Right lobe of liver (tissue), 6 donors: ENCODE measurements at regions not wholly inside any gene's neighbourhood (a gene's known extent, or its start where the extent isn't known, plus 50 kb on each side); places are given as distances from the start of the nearest gene placed in this dataset.

ENCODE experiments used
- ATAC-seq, 4 donors: fragments of 200-7000 bp; cut with Tn5 transposase; one replicate each; pipeline ENCODE4 v1.9.1; 2020; ENCODE audit warnings: mild to moderate bottlenecking in 4 of 4, moderate library complexity in 4 of 4
- DNase-seq, 3 donors: peaks; one replicate each; pipeline ENCODE4 v3.0.0-alpha.2; 2020
- H3K27ac ChIP-seq, 3 donors: fragments of 200-600 bp; one replicate each; pipeline ENCODE4 v1.8.0; 2022
- H3K27me3 ChIP-seq, 2 donors: fragments of 200-600 bp; one replicate each; pipeline ENCODE4 v1.8.0; 2022
- H3K36me3 ChIP-seq, 4 donors: fragments of 200-600 bp; sonication (generic) in 1 of 4; one replicate each; pipeline versions ENCODE4 v1.5.1 to v1.8.0; 2017 to 2022; ENCODE audit warnings: control low read depth in 1 of 4
- H3K4me1 ChIP-seq, 4 donors: fragments of 200-600 bp; sonication (generic) in 1 of 4; one replicate each; pipeline versions ENCODE4 v1.5.1 to v1.8.0; 2017 to 2022; ENCODE audit warnings: control low read depth in 1 of 4
- H3K4me3 ChIP-seq, 3 donors: fragments of 200-600 bp; one replicate each; pipeline ENCODE4 v1.8.0; 2022
- H3K9me3 ChIP-seq, 4 donors: fragments of 200-600 bp; sonication (generic) in 1 of 4; one replicate each; pipeline versions ENCODE4 v1.5.1 to v1.8.0; 2017 to 2022; ENCODE audit warnings: control low read depth in 1 of 4
- CTCF ChIP-seq, 4 donors: fragments of 200-600 bp in 3 of 4; fragments of 450-650 bp in 1 of 4; IDR thresholded peaks; one replicate each; pipeline versions ENCODE4 v1.5.1 to v1.8.0; 2016 to 2022; ENCODE audit warnings: antibody characterized with exemption in 4 of 4, mild to moderate bottlenecking in 2 of 4
- POLR2A ChIP-seq: fragments of 450-650 bp; IDR thresholded peaks from one replicate; pipeline ENCODE4 v1.6.1; 2017; ENCODE audit warnings: antibody characterized with exemption, mild to moderate bottlenecking
- WGBS: methylation state at CpG from one replicate; pipeline ENCODE4 v1.1.6; 2018; ENCODE audit warnings: low coverage, low lambda C conversion rate; ENCODE audit not compliant: insufficient coverage; ENCODE audit errors: missing lambda C conversion rate; 5-methylcytosine and 5-hydroxymethylcytosine counted together
- intact Hi-C, 2 donors: fragments of 100-400 bp; cut with DNase I; formaldehyde crosslinking; loops; one replicate each; pipeline versions ENCODE4 v1.11.2 to v1.14.1; 2022
- donor health status: DM: no; HTN: yes; CAD: no.
- donor health status: DM: no; HTN: no; CAD: no.
- donor health status: DM: no; HTN: no; CAD: no.
- donor health status: DM: no; HTN: yes; CAD: no.
- donor health status: DM: no; HTN: yes; CAD: no.

GRCh38 chr2:17302281-17302680, 216.0 kb downstream of the RAD51AP2 start:
- no peaks in the 10 kb centered on the region for H3K27me3 ChIP-seq
- WGBS = 0% methylated on average over 1 of the region's 1 CpG
- no peak overlapping the region for H3K4me3 ChIP-seq
- no peak for ATAC-seq
- no peaks in the 10 kb centered on the region for H3K4me1 ChIP-seq
- TF ChIP-seq POLR2A (no peak), CTCF (IDR thresholded peaks at IDR 0.05) (no peak)
- intact Hi-C loops = loop anchor here in 1 of 2 donors (10.0 kb wide), 1 partner anchor 527 kb away; no protein-coding TSS in a partner anchor
- no peaks in the 10 kb centered on the region for H3K9me3 ChIP-seq
- DNase-seq = no peak
- H3K27ac ChIP-seq = no peak overlapping the region
- H3K36me3 ChIP-seq = no peaks in the 10 kb centered on the region

- ATAC-seq (no peak), DNase-seq (no peak)
- Histone ChIP-seq H3K36me3 (no peaks in the 10 kb centered on the region), H3K27me3 (no peaks in the 10 kb centered on the region), H3K4me1 (no peaks in the 10 kb centered on the region), H3K9me3 (no peaks in the 10 kb centered on the region), H3K27ac (no peak overlapping the region), H3K4me3 (no peak overlapping the region)
- WGBS = 81% methylated on average over 2 of the region's 2 CpGs
- intact Hi-C loops = loop anchor here in 1 of 2 donors (10.0 kb wide), 1 partner anchor 527 kb away; no protein-coding TSS in a partner anchor
- no peak for TF ChIP-seq POLR2A
- no peak for TF ChIP-seq CTCF (IDR thresholded peaks at IDR 0.05)
Observed at GRCh38 chr2:17301437-17301836, 216.8 kb downstream of the RAD51AP2 start.

DNA sequence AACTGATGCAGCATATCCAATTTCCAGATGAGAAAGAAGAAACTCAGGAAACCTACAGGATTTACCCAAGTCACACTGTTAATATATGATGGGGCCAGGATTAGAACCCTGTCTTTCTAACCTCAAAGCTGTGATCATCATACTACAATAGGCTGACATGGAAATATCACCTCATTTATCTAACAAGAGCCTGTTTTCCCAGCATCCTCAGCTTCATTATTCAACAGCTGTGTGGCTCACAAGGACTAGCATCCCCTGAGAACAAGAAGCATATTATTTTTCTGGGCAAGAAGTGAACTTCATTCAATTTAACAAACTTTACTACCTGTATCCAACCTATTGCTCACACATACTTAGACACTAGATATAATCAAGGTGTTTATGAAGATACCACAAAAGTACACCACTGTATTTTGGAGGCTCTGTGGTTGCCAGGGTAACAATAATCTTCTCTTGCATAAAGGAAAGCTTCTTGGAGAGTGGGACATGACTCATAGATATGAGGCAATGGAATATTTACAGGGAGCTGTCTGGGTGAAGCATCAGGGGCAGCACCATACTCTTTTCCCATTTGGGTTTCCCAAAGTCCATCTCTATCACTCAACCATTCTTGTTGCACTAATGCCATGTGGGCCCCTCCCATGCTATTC, 218.2 kb downstream of the RAD51AP2 start:
- no peak overlapping the region for H3K4me3 ChIP-seq
- no peaks in the 10 kb centered on the region for H3K9me3 ChIP-seq
- no peak for DNase-seq
- no peaks in the 10 kb centered on the region for H3K4me1 ChIP-seq
- H3K27ac ChIP-seq = no peak overlapping the region
- no peaks in the 10 kb centered on the region for H3K27me3 ChIP-seq
- ATAC-seq = no peak
- no peaks in the 10 kb centered on the region for H3K36me3 ChIP-seq
- no peak for TF ChIP-seq POLR2A
- TF ChIP-seq CTCF (IDR thresholded peaks at IDR 0.05) = no peak
- intact Hi-C loops = loop anchor here in 1 of 2 donors (10.0 kb wide), 1 partner anchor 525 kb away; no protein-coding TSS in a partner anchor

GRCh38 chr2:17298453-17298852, 219.8 kb downstream of the RAD51AP2 start:
- Histone ChIP-seq H3K27ac (no peak overlapping the region), H3K4me1 (no peaks in the 10 kb centered on the region), H3K9me3 (no peaks in the 10 kb centered on the region), H3K27me3 (no peaks in the 10 kb centered on the region), H3K4me3 (no peak overlapping the region), H3K36me3 (no peaks in the 10 kb centered on the region)
- intact Hi-C loops = no loop called here
- 59% methylated on average over 2 of the region's 2 CpGs for WGBS
- TF ChIP-seq CTCF (IDR thresholded peaks at IDR 0.05) (no peak), POLR2A (no peak)
- DNase-seq (no peak), ATAC-seq (no peak)

DNA sequence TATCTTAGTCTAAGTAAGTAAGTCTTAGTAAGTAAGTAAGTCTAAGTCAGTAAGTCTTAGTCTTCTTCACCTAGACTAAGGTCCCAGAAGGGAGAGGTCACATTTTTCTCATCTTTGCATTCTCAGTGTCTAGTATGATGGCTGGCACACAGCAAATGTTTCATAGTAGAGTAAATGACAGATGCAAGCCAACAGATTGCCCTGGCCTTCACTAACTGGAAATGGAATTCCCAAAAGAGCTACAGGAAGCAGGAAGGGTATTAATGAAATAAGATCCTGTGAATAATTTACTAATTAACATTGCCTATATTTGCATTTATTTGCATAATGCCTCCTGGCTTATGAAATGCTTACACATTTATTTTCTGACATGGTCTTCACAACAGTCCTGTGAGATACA, 221.6 kb downstream of the RAD51AP2 start:
- intact Hi-C loops = no loop called here
- H3K27me3 ChIP-seq = no peaks in the 10 kb centered on the region
- no peak for DNase-seq
- no peaks in the 10 kb centered on the region for H3K9me3 ChIP-seq
- H3K4me1 ChIP-seq = no peaks in the 10 kb centered on the region
- H3K4me3 ChIP-seq = no peak overlapping the region
- H3K36me3 ChIP-seq = no peaks in the 10 kb centered on the region
- no peak for TF ChIP-seq CTCF (IDR thresholded peaks at IDR 0.05)
- no peak for TF ChIP-seq POLR2A
- ATAC-seq = no peak
- H3K27ac ChIP-seq = no peak overlapping the region
